ENCODE measurements at regions not wholly inside any gene's neighbourhood (a gene's known extent, or its start where the extent isn't known, plus 50 kb on each side); places are given as distances from the start of the nearest gene placed in this dataset.

DNA sequence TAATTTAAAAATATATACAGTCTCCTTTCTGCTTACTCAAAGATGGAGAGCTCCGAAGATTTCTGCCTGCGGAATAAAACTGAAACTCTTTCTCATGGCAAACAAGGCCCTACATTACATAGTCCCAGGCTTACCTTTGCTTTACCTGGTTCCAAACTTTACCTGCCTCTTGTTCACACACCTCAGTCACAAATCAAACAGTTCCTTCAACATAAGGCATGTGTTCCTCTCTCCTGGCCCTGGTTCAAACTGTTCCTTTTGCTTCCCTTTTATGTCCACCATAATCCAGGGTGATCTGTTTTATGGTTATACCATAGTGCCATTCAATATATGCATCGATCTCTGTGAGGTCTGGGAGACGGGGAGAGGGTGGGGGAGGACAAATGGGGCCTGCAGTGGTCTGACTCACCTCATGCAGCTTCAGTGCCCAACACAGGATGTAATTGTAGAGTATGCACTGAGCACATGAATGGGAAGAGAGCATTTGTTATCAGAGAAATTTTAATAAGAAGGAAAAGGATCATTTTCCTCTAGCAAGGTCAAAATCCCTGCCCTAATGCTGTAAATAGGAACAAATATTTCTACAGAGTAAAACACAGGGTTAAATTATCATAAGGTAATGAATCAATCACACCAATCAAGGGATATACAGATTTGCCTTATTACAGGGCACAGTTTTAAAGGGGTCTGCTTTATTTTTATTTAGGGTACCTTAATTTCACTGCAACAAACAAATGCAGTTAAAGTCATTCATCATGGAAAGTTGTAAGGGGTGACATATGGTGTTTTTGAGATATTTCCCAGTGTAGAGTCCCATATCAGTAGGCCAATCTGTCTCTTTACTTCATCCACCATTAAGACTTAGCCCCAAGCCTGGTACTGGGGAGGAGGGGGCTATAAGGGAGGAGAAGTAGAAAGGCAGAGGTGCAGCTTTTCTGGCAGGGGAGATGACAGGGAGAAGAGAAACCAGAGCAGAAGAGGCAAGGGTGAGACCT is 88.8 kb upstream of the PDE1C start:
- H3K27ac ChIP-seq (ENCODE audit: low read length), result peak overlapping the region; percentile 66
- CTCF ChIA-PET, result no interaction called here
- POLR2A ChIA-PET (ENCODE audit: unreplicated experiment), result no interaction called here
- no peak overlapping the region for H3K9ac ChIP-seq (ENCODE audit: low read length)
- no TSS peak for BruUV-seq (replicated peaks)
- intact Hi-C loops (cut with micrococcal nuclease), result no loop called here
- no peaks in the 10 kb centered on the region for H3F3A ChIP-seq (ENCODE audit: low read length, unreplicated experiment)
- no peaks in the 10 kb centered on the region for H3K27me3 ChIP-seq (ENCODE audit: low read length)
- peak; percentile 30; the same call in 1 of the 2 replicates for ATAC-seq
- H3K79me2 ChIP-seq (ENCODE audit: low read length), result no peaks in the 10 kb centered on the region
- H3K4me2 ChIP-seq (ENCODE audit: low read length), result peak overlapping the region; percentile 36
- TF ChIP-seq EZH2 (IDR thresholded peaks at IDR 0.05; ENCODE audit: low read length, unreplicated experiment) (no peak), EZH2phosphoT487 (IDR thresholded peaks at IDR 0.05; ENCODE audit: borderline replicate concordance, low read length) (no peak)
- TF ChIP-seq, protein P1, sequence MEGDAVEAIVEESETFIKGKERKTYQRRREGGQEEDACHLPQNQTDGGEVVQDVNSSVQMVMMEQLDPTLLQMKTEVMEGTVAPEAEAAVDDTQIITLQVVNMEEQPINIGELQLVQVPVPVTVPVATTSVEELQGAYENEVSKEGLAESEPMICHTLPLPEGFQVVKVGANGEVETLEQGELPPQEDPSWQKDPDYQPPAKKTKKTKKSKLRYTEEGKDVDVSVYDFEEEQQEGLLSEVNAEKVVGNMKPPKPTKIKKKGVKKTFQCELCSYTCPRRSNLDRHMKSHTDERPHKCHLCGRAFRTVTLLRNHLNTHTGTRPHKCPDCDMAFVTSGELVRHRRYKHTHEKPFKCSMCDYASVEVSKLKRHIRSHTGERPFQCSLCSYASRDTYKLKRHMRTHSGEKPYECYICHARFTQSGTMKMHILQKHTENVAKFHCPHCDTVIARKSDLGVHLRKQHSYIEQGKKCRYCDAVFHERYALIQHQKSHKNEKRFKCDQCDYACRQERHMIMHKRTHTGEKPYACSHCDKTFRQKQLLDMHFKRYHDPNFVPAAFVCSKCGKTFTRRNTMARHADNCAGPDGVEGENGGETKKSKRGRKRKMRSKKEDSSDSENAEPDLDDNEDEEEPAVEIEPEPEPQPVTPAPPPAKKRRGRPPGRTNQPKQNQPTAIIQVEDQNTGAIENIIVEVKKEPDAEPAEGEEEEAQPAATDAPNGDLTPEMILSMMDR (conservative IDR thresholded peaks at IDR 0.05; ENCODE audit: low read depth, low read length), result no peak
- H3K9me3 ChIP-seq (ENCODE audit: low read length), result no peaks in the 10 kb centered on the region
- H3K36me3 ChIP-seq (ENCODE audit: low read depth, low read length), result no peaks in the 10 kb centered on the region
- H3K4me3 ChIP-seq (ENCODE audit: low read length), result no peak overlapping the region
- H2AFZ ChIP-seq (ENCODE audit: low read length), result peak overlapping the region; percentile 36
- peak; percentile 36 for DNase-seq
- H4K20me1 ChIP-seq (ENCODE audit: low read length), result no peaks in the 10 kb centered on the region
- H3K9me2 ChIP-seq (replicated peaks; ENCODE audit: low read length), result no peaks in the 10 kb centered on the region
- H3K4me1 ChIP-seq (ENCODE audit: insufficient read depth, low read length), result peaks cover 55% of the 10 kb centered on the region

DNA sequence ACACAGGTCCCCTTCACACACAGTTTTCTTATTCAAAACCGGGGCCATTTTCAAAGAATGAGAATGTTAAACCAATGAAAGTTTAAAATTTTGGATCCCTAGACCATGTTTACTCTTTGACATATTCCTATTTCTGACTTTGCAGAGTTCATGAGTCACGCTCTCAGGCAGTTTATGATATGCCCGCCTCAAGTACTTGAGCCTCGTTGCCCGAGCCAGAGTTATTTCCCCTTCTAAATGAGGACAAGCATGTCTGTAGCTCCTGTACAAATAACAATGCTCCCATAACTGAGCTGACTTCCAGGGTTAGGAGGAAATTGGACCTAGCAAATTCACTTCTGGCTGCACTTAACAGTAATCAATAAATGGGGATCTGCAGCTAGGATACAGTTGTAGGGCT is 87.9 kb upstream of the PDE1C start:
- Histone ChIP-seq H2AFZ (ENCODE audit: low read length) (peak overlapping the region; percentile 36), H3K9ac (ENCODE audit: low read length) (no peak overlapping the region; the same call in 1 of the 2 replicates), H3K9me2 (replicated peaks; ENCODE audit: low read length) (no peaks in the 10 kb centered on the region), H4K20me1 (ENCODE audit: low read length) (no peaks in the 10 kb centered on the region), H3K4me3 (ENCODE audit: low read length) (no peak overlapping the region), H3K79me2 (ENCODE audit: low read length) (no peaks in the 10 kb centered on the region), H3K27ac (ENCODE audit: low read length) (peak overlapping the region; percentile 66), H3K9me3 (ENCODE audit: low read length) (no peaks in the 10 kb centered on the region), H3F3A (ENCODE audit: low read length, unreplicated experiment) (no peaks in the 10 kb centered on the region), H3K27me3 (ENCODE audit: low read length) (no peaks in the 10 kb centered on the region), H3K4me1 (ENCODE audit: insufficient read depth, low read length) (peaks cover 45% of the 10 kb centered on the region), H3K36me3 (ENCODE audit: low read depth, low read length) (no peaks in the 10 kb centered on the region), H3K4me2 (ENCODE audit: low read length) (peak overlapping the region; percentile 36)
- ChIA-PET POLR2A (ENCODE audit: unreplicated experiment) (no interaction called here), CTCF (no interaction called here)
- BruUV-seq (replicated peaks), result no TSS peak
- intact Hi-C loops (cut with micrococcal nuclease), result no loop called here
- DNase-seq (peak; percentile 74), ATAC-seq (peak; percentile 71)
- TF ChIP-seq, protein P1 (conservative IDR thresholded peaks at IDR 0.05; ENCODE audit: low read depth, low read length), result no peak
- TF ChIP-seq EZH2 (IDR thresholded peaks at IDR 0.05; ENCODE audit: low read length, unreplicated experiment), result no peak
- TF ChIP-seq EZH2phosphoT487 (IDR thresholded peaks at IDR 0.05; ENCODE audit: borderline replicate concordance, low read length), result no peak

DNA sequence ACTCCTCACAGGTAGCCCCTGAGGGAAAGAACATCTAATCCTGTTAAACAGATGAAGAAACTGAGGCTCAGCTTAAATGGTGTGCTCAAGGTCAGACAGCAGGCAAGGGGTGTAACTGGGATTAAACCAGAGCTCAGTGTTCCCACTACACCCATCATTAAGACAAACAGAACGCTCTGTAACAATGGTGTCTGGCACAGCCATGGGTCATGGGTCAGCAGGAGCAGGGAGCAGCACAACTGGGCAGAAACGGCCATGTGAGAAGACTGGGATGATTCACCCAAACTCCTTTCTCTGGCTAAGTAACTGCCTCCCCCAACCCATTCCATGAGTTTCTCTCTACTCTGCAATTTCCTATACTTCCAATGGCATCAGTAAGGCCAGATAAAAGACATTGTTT is 85.5 kb upstream of the PDE1C start:
- Histone ChIP-seq H3K4me1 (ENCODE audit: insufficient read depth, low read length) (peaks cover 27% of the 10 kb centered on the region), H3K36me3 (ENCODE audit: low read depth, low read length) (no peaks in the 10 kb centered on the region), H3F3A (ENCODE audit: low read length, unreplicated experiment) (no peaks in the 10 kb centered on the region), H2AFZ (ENCODE audit: low read length) (no peak overlapping the region), H3K27ac (ENCODE audit: low read length) (no peak overlapping the region), H3K4me2 (ENCODE audit: low read length) (no peak overlapping the region), H3K4me3 (ENCODE audit: low read length) (no peak overlapping the region), H3K27me3 (ENCODE audit: low read length) (no peaks in the 10 kb centered on the region), H3K79me2 (ENCODE audit: low read length) (no peaks in the 10 kb centered on the region), H3K9ac (ENCODE audit: low read length) (no peak overlapping the region), H4K20me1 (ENCODE audit: low read length) (no peaks in the 10 kb centered on the region), H3K9me2 (replicated peaks; ENCODE audit: low read length) (no peaks in the 10 kb centered on the region), H3K9me3 (ENCODE audit: low read length) (no peaks in the 10 kb centered on the region)
- intact Hi-C loops (cut with micrococcal nuclease), result no loop called here
- TF ChIP-seq EZH2phosphoT487 (IDR thresholded peaks at IDR 0.05; ENCODE audit: borderline replicate concordance, low read length) (no peak), EZH2 (IDR thresholded peaks at IDR 0.05; ENCODE audit: low read length, unreplicated experiment) (no peak)
- TF ChIP-seq, protein P1 (conservative IDR thresholded peaks at IDR 0.05; ENCODE audit: low read depth, low read length), result no peak
- no TSS peak for BruUV-seq (replicated peaks)
- CTCF ChIA-PET, result no interaction called here
- no peak for DNase-seq
- POLR2A ChIA-PET (ENCODE audit: unreplicated experiment), result no interaction called here
- ATAC-seq, result no peak

Measured in PC-3 (cell line).